Gastrocnemius medialis (tissue), 4 donors: ENCODE measurements at regions not wholly inside any gene's neighbourhood (a gene's known extent, or its start where the extent isn't known, plus 50 kb on each side); places are given as distances from the start of the nearest gene placed in this dataset.

Source experiments
- CTCF ChIP-seq, 5 experiments: fragments of 450-650 bp in 3 of 5; fragments of 200-600 bp in 2 of 5; sonication (generic) in 2 of 5; IDR thresholded peaks in 4 of 5; conservative IDR thresholded peaks in 1 of 5; 1 replicate in 4 of 5; 2 replicates in 1 of 5; pipeline ENCODE4 v1.5.1; 2016 to 2019; ENCODE audit warnings: antibody characterized with exemption in 5 of 5, mild to moderate bottlenecking in 3 of 5, moderate library complexity in 3 of 5
- POLR2A ChIP-seq, 2 donors: fragments of 450-650 bp; IDR thresholded peaks; one replicate each; pipeline ENCODE4 v1.6.1; 2017; ENCODE audit warnings: antibody characterized with exemption in 2 of 2, mild to moderate bottlenecking in 2 of 2, moderate library complexity in 2 of 2

GRCh38 chr2:207394203-207394781, 135.5 kb upstream of the CREB1 start:
- TF ChIP-seq CTCF (IDR thresholded peaks at IDR 0.05 in 4 of 5, conservative IDR thresholded peaks at IDR 0.05 in 1 of 5) (no peak), POLR2A (IDR thresholded peaks at IDR 0.05) (no peak)
